AG09309 (cell line): ENCODE measurements at regions not wholly inside any gene's neighbourhood (a gene's known extent, or its start where the extent isn't known, plus 50 kb on each side); places are given as distances from the start of the nearest gene placed in this dataset.

ENCODE experiments used
- DNase-seq: peaks from one replicate; pipeline ENCODE4 v3.0.0-alpha.2; 2010; ENCODE audit warnings: low read depth
- H3K4me3 ChIP-seq: 2 replicates; pipeline ENCODE4 v1.5.1; 2011; ENCODE audit warnings: mild to moderate bottlenecking, low read depth, low read length, moderate library complexity; ENCODE audit not compliant: control insufficient read depth
- TF ChIP-seq, protein P1 (sequence below): IDR thresholded peaks from 2 replicates; pipeline ENCODE4 v1.5.1; 2011; ENCODE audit warnings: mild to moderate bottlenecking, low read depth, low read length, inconsistent platforms; ENCODE audit not compliant: insufficient read depth, control insufficient read depth; ENCODE audit errors: missing control alignments

DNA sequence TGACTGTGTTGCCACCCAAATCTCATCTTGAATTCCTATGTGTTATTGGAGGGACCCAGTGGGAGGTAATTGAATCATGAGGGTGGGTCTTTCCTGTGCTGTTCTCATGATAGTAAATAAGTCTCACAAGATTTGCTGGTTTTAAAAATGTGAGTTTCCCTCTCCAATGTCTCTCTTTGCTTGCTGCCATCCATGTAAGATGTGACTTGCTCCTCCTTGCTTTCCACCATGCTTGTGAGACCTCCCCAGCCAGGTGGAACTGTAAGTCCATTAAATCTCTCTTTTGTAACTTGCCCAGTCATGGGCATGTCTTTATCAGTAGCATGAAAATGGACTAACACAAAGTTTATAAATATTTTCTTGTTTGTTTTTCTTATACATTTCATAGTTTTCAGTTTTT, 990.5 kb upstream of the CITED2 start:
- DNase-seq, result no peak
- H3K4me3 ChIP-seq, result no peak overlapping the region
- TF ChIP-seq, protein P1, sequence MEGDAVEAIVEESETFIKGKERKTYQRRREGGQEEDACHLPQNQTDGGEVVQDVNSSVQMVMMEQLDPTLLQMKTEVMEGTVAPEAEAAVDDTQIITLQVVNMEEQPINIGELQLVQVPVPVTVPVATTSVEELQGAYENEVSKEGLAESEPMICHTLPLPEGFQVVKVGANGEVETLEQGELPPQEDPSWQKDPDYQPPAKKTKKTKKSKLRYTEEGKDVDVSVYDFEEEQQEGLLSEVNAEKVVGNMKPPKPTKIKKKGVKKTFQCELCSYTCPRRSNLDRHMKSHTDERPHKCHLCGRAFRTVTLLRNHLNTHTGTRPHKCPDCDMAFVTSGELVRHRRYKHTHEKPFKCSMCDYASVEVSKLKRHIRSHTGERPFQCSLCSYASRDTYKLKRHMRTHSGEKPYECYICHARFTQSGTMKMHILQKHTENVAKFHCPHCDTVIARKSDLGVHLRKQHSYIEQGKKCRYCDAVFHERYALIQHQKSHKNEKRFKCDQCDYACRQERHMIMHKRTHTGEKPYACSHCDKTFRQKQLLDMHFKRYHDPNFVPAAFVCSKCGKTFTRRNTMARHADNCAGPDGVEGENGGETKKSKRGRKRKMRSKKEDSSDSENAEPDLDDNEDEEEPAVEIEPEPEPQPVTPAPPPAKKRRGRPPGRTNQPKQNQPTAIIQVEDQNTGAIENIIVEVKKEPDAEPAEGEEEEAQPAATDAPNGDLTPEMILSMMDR, result no peak

DNA sequence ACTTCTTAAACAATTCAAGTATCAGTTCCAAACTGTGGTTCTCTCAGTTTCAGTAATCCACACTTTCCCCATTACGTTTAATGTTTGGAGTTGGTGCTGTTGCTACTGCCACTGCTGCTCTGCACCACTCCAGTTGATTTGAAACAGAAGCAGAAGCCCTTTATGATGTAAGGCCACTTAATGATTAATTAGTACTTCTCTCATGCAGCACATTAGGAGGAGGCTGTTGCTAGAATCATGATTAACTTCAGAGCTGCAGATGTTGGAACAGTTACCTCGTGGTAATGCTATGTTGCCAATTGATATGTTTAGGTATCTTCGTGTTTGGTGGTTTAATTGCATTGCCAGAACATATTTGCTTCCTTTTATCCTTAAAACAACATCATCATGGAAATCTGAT, 986.2 kb upstream of the CITED2 start:
- no peak for DNase-seq
- TF ChIP-seq, protein P1, result no peak
- no peak overlapping the region for H3K4me3 ChIP-seq

DNA sequence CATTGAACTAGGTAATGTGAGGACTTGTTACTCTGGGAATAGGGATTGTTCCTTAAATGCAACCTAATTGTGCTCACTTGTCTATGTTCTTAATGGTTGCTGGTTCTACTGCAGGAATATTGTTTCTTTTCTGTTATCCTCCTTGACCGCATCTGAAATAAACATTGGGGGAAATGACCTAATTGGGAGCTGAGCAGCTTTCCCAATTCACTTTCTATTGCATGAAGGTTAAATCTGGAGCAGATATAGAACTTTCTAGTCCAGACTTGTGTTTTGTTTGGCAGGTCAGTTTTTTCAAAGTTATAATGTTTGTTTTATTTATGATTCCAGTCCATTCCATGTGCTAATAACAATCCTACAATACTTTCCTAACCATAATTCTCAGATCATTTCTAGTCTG, 981.0 kb upstream of the CITED2 start:
- TF ChIP-seq, protein P1, result no peak
- DNase-seq, result no peak
- H3K4me3 ChIP-seq, result no peak overlapping the region

DNA sequence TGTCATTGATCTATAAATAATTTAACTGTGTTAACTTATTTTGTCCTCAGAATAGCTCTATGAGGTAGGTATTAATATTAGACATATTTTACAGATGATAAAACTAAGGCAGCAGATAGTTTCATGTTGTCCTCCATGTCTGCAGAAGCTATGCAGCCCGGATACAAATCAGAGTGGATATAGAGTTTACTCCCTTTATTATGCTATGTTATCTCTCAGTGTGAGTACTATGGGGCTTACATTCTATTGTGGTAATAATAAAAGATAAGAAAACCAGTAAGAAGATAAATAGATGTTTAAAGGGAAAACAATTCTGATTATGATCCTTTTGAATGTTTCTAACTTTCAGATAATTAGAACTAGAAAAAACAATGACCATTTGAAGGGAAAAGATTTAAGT, 979.8 kb upstream of the CITED2 start:
- DNase-seq, result no peak
- H3K4me3 ChIP-seq, result no peak overlapping the region
- TF ChIP-seq, protein P1, result no peak

DNA sequence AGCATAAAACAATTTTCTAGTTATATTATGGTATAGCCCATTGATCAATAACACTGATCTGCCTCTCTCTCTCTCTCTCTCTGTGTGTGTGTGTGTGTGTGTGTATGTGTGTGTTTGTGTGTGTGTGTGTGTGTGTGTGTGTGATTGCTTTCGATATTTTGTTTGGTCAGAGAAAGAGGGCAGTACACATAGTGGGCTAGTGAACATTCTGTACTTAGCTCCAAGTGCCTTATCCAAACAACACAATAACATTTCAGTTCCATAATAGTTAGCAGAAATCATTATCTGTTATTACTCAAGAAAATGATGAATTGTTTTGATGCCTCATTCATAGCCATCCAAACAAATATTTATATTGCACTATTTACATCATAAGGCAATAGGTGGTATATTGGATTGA, 979.1 kb upstream of the CITED2 start:
- DNase-seq, result no peak
- no peak overlapping the region for H3K4me3 ChIP-seq
- TF ChIP-seq, protein P1, result no peak

DNA sequence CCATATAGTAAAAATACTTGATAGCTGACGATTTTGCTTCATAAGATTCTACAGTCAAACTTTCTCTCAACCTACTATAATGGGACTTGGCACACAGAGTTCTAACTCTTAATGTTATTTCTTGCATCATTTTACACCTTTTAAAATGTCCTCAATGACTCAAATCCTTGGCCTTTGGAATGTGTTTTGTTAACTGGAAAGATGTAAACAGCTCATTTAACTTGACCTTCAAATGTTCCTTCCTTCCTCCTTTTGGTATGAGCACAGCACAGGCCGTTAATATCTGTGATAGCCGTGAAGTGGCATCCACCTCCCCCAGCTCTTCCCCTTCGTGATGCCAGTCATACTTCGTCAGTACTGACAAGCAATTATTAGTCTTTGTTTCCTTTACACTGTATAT, 972.0 kb upstream of the CITED2 start:
- no peak overlapping the region for H3K4me3 ChIP-seq
- TF ChIP-seq, protein P1, result no peak
- peak; percentile 43 for DNase-seq

DNA sequence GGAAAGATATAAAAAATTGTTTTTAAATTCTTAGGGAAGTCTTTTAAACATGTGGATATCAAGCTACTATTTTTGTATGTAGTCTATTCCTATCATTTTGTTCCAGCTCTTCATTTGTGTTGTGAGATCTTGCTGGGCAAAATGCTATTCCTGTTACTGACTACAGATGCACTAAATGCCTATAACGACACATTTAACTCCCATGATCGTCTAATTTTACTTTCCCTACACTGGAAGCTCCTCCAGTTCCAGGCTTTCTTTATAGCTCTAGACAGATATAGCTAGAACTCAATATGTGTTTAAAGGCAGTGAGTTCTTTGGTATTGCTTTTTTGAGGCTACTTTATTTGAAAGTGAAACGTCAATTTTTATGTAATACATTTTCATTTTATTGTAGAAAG, 971.5 kb upstream of the CITED2 start:
- H3K4me3 ChIP-seq, result no peak overlapping the region
- DNase-seq, result no peak
- TF ChIP-seq, protein P1, result no peak
